ENCODE measurements at regions not wholly inside any gene's neighbourhood (a gene's known extent, or its start where the extent isn't known, plus 50 kb on each side); places are given as distances from the start of the nearest gene placed in this dataset.

DNA sequence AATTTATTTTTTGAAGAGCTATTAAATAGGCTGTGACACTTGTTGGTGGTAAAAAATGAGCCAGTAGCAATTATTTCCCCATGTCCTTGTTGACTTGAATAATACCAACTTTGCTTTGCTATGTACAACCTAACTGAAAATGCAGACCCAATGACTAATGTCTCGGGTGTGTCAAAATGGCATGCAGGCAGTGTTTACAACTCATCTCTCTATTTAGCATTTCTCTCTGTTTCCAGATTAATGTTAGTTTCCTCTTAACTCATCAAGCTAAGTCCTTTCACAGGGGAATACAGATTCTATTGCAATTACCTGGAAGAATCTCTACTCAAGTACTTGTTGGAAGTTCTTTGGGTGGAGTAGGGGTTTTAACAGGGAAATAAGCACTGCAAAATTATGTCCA, 504.4 kb downstream of the BCKDHB start:
- no peak overlapping the region for H3K4me3 ChIP-seq
- Mint-ChIP-seq H3K4me1 (peaks cover 8% of the 10 kb centered on the region; the same call in 2 of the 3 replicates), H3K36me3 (ENCODE audit: low read depth) (no peaks in the 10 kb centered on the region), H3K9me3 (peaks cover 13% of the 10 kb centered on the region; the same call in 2 of the 3 replicates), H3K27ac (no peak overlapping the region), H3K4me3 (no peak overlapping the region), H3K27me3 (ENCODE audit: insufficient read depth, low read depth, poor library complexity) (no peaks in the 10 kb centered on the region)
- H3K4me1 ChIP-seq (ENCODE audit: insufficient read depth), result no peaks in the 10 kb centered on the region
- no peaks in the 10 kb centered on the region for H4K20me1 ChIP-seq (replicated peaks; ENCODE audit: insufficient read depth)
- no peaks in the 10 kb centered on the region for H3F3A ChIP-seq (replicated peaks; ENCODE audit: low read depth)
- ATAC-seq, result no peak
- no peak overlapping the region for H3K27ac ChIP-seq (ENCODE audit: low read depth)
- no peaks in the 10 kb centered on the region for H3K79me2 ChIP-seq (replicated peaks; ENCODE audit: insufficient read depth)
- no peak for TF ChIP-seq STAT1 (IDR thresholded peaks at IDR 0.05; ENCODE audit: unreplicated experiment)
- TF ChIP-seq JUNB (IDR thresholded peaks at IDR 0.05; ENCODE audit: unreplicated experiment), result no peak
- TF ChIP-seq, protein P1, sequence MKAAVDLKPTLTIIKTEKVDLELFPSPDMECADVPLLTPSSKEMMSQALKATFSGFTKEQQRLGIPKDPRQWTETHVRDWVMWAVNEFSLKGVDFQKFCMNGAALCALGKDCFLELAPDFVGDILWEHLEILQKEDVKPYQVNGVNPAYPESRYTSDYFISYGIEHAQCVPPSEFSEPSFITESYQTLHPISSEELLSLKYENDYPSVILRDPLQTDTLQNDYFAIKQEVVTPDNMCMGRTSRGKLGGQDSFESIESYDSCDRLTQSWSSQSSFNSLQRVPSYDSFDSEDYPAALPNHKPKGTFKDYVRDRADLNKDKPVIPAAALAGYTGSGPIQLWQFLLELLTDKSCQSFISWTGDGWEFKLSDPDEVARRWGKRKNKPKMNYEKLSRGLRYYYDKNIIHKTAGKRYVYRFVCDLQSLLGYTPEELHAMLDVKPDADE (IDR thresholded peaks at IDR 0.05), result no peak
- TF ChIP-seq, protein P2, sequence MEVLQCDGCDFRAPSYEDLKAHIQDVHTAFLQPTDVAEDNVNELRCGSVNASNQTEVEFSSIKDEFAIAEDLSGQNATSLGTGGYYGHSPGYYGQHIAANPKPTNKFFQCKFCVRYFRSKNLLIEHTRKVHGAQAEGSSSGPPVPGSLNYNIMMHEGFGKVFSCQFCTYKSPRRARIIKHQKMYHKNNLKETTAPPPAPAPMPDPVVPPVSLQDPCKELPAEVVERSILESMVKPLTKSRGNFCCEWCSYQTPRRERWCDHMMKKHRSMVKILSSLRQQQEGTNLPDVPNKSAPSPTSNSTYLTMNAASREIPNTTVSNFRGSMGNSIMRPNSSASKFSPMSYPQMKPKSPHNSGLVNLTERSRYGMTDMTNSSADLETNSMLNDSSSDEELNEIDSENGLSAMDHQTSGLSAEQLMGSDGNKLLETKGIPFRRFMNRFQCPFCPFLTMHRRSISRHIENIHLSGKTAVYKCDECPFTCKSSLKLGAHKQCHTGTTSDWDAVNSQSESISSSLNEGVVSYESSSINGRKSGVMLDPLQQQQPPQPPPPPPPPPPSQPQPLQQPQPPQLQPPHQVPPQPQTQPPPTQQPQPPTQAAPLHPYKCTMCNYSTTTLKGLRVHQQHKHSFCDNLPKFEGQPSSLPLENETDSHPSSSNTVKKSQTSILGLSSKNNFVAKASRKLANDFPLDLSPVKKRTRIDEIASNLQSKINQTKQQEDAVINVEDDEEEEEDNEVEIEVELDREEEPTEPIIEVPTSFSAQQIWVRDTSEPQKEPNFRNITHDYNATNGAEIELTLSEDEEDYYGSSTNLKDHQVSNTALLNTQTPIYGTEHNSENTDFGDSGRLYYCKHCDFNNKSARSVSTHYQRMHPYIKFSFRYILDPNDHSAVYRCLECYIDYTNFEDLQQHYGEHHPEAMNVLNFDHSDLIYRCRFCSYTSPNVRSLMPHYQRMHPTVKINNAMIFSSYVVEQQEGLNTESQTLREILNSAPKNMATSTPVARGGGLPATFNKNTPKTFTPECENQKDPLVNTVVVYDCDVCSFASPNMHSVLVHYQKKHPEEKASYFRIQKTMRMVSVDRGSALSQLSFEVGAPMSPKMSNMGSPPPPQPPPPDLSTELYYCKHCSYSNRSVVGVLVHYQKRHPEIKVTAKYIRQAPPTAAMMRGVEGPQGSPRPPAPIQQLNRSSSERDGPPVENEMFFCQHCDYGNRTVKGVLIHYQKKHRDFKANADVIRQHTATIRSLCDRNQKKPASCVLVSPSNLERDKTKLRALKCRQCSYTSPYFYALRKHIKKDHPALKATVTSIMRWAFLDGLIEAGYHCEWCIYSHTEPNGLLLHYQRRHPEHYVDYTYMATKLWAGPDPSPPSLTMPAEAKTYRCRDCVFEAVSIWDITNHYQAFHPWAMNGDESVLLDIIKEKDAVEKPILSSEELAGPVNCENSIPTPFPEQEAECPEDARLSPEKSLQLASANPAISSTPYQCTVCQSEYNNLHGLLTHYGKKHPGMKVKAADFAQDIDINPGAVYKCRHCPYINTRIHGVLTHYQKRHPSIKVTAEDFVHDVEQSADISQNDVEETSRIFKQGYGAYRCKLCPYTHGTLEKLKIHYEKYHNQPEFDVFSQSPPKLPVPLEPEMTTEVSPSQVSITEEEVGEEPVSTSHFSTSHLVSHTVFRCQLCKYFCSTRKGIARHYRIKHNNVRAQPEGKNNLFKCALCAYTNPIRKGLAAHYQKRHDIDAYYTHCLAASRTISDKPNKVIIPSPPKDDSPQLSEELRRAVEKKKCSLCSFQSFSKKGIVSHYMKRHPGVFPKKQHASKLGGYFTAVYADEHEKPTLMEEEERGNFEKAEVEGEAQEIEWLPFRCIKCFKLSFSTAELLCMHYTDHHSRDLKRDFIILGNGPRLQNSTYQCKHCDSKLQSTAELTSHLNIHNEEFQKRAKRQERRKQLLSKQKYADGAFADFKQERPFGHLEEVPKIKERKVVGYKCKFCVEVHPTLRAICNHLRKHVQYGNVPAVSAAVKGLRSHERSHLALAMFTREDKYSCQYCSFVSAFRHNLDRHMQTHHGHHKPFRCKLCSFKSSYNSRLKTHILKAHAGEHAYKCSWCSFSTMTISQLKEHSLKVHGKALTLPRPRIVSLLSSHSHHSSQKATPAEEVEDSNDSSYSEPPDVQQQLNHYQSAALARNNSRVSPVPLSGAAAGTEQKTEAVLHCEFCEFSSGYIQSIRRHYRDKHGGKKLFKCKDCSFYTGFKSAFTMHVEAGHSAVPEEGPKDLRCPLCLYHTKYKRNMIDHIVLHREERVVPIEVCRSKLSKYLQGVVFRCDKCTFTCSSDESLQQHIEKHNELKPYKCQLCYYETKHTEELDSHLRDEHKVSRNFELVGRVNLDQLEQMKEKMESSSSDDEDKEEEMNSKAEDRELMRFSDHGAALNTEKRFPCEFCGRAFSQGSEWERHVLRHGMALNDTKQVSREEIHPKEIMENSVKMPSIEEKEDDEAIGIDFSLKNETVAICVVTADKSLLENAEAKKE (CRISPR knock-in tag; IDR thresholded peaks at IDR 0.05), result no peak
- no peak for TF ChIP-seq ZNF331 (CRISPR knock-in tag; IDR thresholded peaks at IDR 0.05; ENCODE audit: low read depth)
- TF ChIP-seq, protein P3, sequence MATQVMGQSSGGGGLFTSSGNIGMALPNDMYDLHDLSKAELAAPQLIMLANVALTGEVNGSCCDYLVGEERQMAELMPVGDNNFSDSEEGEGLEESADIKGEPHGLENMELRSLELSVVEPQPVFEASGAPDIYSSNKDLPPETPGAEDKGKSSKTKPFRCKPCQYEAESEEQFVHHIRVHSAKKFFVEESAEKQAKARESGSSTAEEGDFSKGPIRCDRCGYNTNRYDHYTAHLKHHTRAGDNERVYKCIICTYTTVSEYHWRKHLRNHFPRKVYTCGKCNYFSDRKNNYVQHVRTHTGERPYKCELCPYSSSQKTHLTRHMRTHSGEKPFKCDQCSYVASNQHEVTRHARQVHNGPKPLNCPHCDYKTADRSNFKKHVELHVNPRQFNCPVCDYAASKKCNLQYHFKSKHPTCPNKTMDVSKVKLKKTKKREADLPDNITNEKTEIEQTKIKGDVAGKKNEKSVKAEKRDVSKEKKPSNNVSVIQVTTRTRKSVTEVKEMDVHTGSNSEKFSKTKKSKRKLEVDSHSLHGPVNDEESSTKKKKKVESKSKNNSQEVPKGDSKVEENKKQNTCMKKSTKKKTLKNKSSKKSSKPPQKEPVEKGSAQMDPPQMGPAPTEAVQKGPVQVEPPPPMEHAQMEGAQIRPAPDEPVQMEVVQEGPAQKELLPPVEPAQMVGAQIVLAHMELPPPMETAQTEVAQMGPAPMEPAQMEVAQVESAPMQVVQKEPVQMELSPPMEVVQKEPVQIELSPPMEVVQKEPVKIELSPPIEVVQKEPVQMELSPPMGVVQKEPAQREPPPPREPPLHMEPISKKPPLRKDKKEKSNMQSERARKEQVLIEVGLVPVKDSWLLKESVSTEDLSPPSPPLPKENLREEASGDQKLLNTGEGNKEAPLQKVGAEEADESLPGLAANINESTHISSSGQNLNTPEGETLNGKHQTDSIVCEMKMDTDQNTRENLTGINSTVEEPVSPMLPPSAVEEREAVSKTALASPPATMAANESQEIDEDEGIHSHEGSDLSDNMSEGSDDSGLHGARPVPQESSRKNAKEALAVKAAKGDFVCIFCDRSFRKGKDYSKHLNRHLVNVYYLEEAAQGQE (IDR thresholded peaks at IDR 0.05; ENCODE audit: unreplicated experiment), result no peak
- no peak for TF ChIP-seq EZH2phosphoT487 (IDR thresholded peaks at IDR 0.05; ENCODE audit: unreplicated experiment)
- TF ChIP-seq POLR2AphosphoS5 (IDR thresholded peaks at IDR 0.05; ENCODE audit: low read depth), result no peak
- TF ChIP-seq EZH2 (IDR thresholded peaks at IDR 0.05; ENCODE audit: low read depth, unreplicated experiment), result no peak
- TF ChIP-seq CREB1 (CRISPR knock-in tag; IDR thresholded peaks at IDR 0.05; ENCODE audit: low read depth), result no peak
- TF ChIP-seq, protein P4, sequence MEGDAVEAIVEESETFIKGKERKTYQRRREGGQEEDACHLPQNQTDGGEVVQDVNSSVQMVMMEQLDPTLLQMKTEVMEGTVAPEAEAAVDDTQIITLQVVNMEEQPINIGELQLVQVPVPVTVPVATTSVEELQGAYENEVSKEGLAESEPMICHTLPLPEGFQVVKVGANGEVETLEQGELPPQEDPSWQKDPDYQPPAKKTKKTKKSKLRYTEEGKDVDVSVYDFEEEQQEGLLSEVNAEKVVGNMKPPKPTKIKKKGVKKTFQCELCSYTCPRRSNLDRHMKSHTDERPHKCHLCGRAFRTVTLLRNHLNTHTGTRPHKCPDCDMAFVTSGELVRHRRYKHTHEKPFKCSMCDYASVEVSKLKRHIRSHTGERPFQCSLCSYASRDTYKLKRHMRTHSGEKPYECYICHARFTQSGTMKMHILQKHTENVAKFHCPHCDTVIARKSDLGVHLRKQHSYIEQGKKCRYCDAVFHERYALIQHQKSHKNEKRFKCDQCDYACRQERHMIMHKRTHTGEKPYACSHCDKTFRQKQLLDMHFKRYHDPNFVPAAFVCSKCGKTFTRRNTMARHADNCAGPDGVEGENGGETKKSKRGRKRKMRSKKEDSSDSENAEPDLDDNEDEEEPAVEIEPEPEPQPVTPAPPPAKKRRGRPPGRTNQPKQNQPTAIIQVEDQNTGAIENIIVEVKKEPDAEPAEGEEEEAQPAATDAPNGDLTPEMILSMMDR (conservative IDR thresholded peaks at IDR 0.05; ENCODE audit: low read depth in 2 of 2), result no peak
- no peak for TF ChIP-seq NANOG (IDR thresholded peaks at IDR 0.05; ENCODE audit: borderline replicate concordance)
- TF ChIP-seq ZNF114 (CRISPR knock-in tag; IDR thresholded peaks at IDR 0.05), result no peak
- DNase-seq (ENCODE audit: low spot score), result no peak
- no peak overlapping the region for H2AFZ ChIP-seq
- no peak overlapping the region for H3K4me2 ChIP-seq
- no peaks in the 10 kb centered on the region for H3K9me2 ChIP-seq (ENCODE audit: insufficient read depth)
- no peaks in the 10 kb centered on the region for H3K27me3 ChIP-seq (ENCODE audit: insufficient read depth)
- no peaks in the 10 kb centered on the region for H3K36me3 ChIP-seq (ENCODE audit: insufficient read depth)

Measured in GM23338 (cell line).